ENCODE measurements at regions not wholly inside any gene's neighbourhood (a gene's known extent, or its start where the extent isn't known, plus 50 kb on each side); places are given as distances from the start of the nearest gene placed in this dataset.
A peak's percentile ranks its signal among the peaks of the same experiment; 100 is the strongest.

- no peak for DNase-seq
These were observed 311.0 kb downstream of the GRIN2B start for GRCh38 chr12:13670285-13670866.

DNA sequence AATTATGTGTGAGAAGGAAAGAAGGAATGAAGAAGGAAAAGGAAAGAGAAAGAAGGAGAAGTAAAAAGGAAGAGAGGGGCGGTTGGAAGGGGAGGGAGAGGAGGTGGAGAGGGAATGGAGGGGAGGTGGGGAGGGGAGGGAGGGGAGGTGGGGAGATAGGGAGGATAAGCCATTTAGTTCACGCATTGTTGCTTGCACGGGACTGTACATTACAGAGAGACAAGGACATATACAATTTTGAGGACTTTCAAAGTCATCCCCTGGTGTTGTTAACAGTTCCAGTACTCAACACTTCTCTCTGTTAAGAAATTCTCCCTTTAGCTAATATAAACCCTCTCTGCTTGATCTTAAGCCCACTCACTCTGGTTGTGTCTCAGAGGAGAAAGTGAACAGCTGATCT lies 312.5 kb downstream of the GRIN2B start:
- DNase-seq: no peak

DNA sequence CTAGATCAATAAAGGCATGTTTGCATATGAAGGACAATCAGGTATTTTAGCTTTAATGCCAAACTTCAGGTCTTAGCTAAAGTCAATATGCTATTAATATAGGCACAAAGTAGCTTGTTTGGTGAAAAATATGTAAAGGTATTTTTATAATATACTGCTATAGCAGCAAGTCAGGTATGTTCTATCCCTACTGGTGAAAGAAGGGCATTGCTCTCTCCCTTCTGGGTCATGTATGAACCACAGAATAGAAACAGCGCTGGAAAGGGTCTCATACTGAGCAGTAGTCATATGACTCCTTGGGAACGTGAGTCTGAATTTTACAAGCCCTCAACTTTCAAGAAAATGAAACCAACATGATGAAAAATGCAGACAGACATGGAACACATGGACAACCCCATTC lies 314.6 kb downstream of the GRIN2B start:
- no peak for DNase-seq

DNA sequence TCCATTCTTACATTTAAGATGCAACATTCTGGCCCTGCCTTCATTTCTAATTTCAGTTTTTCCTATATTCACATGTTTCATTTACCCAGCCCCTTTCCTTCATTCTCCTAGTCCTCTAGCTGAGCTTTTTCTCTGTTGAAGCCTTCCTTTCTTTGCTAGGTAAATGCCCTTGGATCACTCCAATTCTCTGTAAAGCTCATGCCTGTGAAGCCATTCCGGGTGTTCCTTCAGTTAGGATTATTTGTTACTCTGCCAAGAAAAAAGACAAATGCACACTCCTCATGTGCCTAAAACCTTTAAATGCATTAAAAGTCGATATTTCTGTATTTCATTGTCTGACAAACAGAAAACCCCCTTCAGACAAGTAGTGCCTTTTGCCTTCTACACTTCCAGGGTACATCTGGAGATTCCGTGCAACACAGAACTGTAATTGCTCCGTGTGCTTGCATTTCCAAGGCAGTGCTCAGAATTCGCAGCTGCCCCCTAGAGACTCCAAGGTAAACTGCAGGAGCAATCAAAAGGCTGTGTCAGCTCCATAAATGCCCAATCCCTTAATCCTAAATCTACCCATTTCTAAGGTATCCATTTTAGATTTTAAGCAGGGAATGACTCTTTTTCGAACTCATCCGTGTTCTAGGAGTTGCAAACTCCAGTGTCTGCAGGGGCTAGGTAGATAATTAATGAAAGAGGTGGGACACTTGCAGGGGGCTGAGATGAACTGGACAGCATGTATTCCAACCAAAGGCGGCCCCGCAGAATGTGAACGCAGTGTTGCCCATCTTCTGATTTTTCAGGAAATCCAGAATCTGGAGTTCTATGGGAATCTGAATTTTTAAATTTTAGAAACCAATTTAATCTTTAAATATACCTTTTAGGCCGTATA lies 320.2 kb downstream of the GRIN2B start:
- peak; percentile 54 for DNase-seq

DNA sequence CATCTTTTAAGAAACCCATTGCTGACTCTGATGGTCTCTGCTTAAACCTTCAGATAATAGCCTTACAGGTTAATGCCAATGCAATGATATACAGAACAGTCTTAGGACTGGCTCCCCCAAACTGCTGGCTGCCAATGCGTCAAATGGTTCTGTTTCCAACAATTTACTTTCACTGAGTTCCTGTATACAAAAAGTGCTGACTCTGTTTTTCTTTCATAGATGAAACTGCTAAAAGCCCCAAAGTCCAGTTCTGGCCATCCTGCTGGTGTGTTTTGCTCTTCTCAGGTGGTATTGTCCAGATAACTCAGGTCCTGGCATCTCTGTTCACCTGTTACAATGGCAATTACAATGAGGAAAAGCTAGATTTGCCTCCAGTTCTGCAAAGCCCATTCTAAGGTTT lies 326.9 kb downstream of the GRIN2B start:
- DNase-seq: no peak

DNA sequence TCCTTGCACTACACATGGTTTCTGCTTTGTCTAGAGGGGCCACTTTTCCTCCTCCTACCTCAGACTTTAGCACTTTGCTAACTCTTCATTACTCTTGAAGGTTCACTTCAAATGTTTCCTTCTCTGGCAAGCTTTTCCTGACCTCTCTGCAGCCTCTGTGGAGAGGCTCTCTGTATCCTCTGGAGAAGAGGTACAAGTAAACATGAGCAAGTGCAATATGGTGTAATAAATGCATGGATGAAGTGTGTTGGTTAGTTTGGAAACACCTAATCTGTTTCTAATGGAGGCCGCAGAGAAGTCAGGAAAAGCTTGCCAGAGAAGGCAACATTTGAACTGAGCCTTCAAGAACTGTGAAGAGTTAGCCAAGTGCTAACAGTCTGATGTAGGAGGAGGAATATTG lies 329.3 kb downstream of the GRIN2B start:
- no peak for DNase-seq

DNA sequence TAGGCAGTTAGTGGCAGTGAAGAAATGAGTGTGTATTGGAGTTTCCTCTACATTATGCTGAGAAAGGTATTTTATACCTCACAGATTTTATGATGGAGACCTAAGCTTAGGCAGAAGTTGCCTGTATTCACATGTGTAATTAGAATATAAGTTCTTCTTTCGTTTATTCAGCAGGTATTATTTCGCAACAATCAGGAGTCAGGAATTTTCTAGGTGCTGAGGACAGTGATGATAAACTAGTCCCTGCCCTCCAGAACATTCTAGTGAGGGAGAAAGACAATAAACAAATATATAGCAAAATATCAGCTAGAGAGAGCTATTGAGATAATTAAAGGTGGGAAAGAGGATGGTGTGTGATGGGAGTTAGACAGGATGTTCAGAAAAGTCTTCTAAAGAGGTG lies 345.7 kb downstream of the GRIN2B start:
- no peak for DNase-seq

GRCh38 chr12:13631873-13632272 lies 349.5 kb downstream of the GRIN2B start:
- DNase-seq: no peak

GRCh38 chr12:13630354-13630753 lies 351.0 kb downstream of the GRIN2B start:
- DNase-seq: no peak

GRCh38 chr12:13628067-13628466 lies 353.3 kb downstream of the GRIN2B start:
- no peak for DNase-seq

- no peak for DNase-seq
These were observed 353.9 kb downstream of the GRIN2B start for GRCh38 chr12:13627536-13627935.

DNA sequence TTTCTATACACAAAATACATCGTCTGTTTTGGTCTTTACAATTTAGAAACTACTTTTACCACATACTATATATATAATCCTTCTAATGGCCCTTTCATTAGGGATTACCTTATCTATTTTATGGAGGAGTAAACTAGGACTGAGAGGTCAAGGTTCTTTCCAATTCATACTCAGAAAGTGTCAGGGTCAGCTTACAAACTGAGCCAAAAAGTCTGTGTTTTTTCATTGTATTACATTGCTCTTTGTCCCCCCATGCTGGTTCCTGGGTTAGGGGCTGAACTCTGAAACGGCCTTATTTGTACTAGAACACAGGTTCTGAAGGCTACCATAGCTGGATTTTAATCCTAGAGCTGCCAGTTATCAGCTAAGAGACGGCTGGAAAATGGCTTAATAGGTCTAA lies 368.1 kb downstream of the GRIN2B start:
- no peak for DNase-seq

GRCh38 chr12:13609894-13610679 lies 371.3 kb downstream of the GRIN2B start:
- no peak for DNase-seq

DNA sequence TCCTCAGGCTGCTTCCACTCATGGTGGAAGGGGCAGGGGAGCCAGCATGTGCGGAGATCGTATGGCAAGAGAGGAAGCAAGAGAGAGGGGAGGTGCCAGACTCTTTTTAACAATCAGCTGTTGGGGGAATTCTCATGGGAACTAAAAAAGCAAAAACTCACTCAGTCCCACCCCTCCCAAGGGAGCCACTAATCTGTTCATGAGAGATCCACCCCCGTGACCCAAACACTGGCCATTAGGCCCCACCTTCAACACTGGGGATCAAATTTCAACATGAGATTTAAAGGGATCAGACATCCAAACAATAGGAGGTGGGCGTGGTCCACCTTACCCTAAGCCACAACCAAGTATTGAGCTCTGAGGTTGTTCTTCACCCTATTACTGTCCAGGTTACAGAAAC lies 375.1 kb downstream of the GRIN2B start:
- DNase-seq: no peak

- no peak for DNase-seq
These were observed 377.4 kb downstream of the GRIN2B start for GRCh38 chr12:13603953-13604352.

GRCh38 chr12:13602172-13602571 lies 379.2 kb downstream of the GRIN2B start:
- DNase-seq: no peak

- no peak for DNase-seq
These were observed 382.2 kb downstream of the GRIN2B start for GRCh38 chr12:13599176-13599575.

- no peak for DNase-seq
These were observed 383.6 kb downstream of the GRIN2B start for GRCh38 chr12:13597837-13598236.

GRCh38 chr12:13597166-13597565 lies 384.2 kb downstream of the GRIN2B start:
- no peak for DNase-seq

- no peak for DNase-seq
These were observed 384.7 kb downstream of the GRIN2B start for GRCh38 chr12:13596714-13597113.

- DNase-seq: no peak
These were observed 385.6 kb downstream of the GRIN2B start for GRCh38 chr12:13595536-13596443.

- no peak for DNase-seq
These were observed 386.5 kb downstream of the GRIN2B start for GRCh38 chr12:13594731-13595514.
